H1 (cell line): ENCODE measurements at regions not wholly inside any gene's neighbourhood (a gene's known extent, or its start where the extent isn't known, plus 50 kb on each side); places are given as distances from the start of the nearest gene placed in this dataset.

ENCODE experiments used
- CTCF ChIA-PET: fragments of 300-600 bp; sonication (Branson Sonifier 250); formaldehyde crosslinking; loops from one replicate; lab custom pipeline; 2021; ENCODE audit not compliant: partially characterized antibody; lab: Charles Lee
- POLR2A ChIA-PET: fragments of 300-600 bp; sonication (Branson Sonifier 250); formaldehyde crosslinking; loops from one replicate; lab custom pipeline; 2021; ENCODE audit warnings: inconsistent platforms; ENCODE audit not compliant: partially characterized antibody; lab: Charles Lee
- DNase-seq, 2 experiments: peaks; one replicate each; pipeline versions ENCODE4 v3.0.0 to v3.0.0-alpha.2; 2010 to 2022; ENCODE audit warnings: low spot score in 2 of 2, low read depth in 1 of 2, mixed read lengths in 1 of 2
- FAIRE-seq: peaks from 2 replicates; lab custom pipeline; 2011; peaks lifted over from hg19 to GRCh38; lab: Jason Lieb, UNC
- H2AFZ ChIP-seq: 2 replicates; pipeline ENCODE4 v1.8.1; 2012; ENCODE audit warnings: low read length, inconsistent platforms
- H2AK5ac ChIP-seq: 2 replicates; pipeline ENCODE4 v1.6.1; 2013; ENCODE audit warnings: low read depth, low read length
- H2BK120ac ChIP-seq: replicated peaks from 2 replicates; pipeline ENCODE3; 2013; ENCODE audit warnings: low read depth, low read length, inconsistent platforms
- H2BK12ac ChIP-seq: 2 replicates; pipeline ENCODE4 v1.6.1; 2013; ENCODE audit warnings: low read depth, low read length
- H2BK15ac ChIP-seq: 2 replicates; pipeline ENCODE4 v1.6.1; 2013; ENCODE audit warnings: low read length
- H2BK20ac ChIP-seq: 2 replicates; pipeline ENCODE4 v1.6.1; 2013; ENCODE audit warnings: low read length
- H2BK5ac ChIP-seq: 2 replicates; pipeline ENCODE4 v1.6.1; 2013; ENCODE audit warnings: low read depth, low read length
- H3K14ac ChIP-seq: 2 replicates; pipeline ENCODE4 v1.6.1; 2013; ENCODE audit warnings: inconsistent platforms; ENCODE audit not compliant: insufficient read length
- H3K18ac ChIP-seq: 2 replicates; pipeline ENCODE4 v1.6.1; 2013; ENCODE audit warnings: low read length; ENCODE audit errors: extremely low read depth
- H3K23ac ChIP-seq: 2 replicates; pipeline ENCODE4 v1.6.1; 2013; ENCODE audit warnings: inconsistent platforms; ENCODE audit not compliant: insufficient read length
- H3K23me2 ChIP-seq: 2 replicates; pipeline ENCODE4 v1.6.1; 2013; ENCODE audit warnings: low read depth, low read length
- H3K27ac ChIP-seq: 2 replicates; pipeline ENCODE4 v1.6.1; 2011; ENCODE audit warnings: low read depth, low read length, inconsistent platforms
- H3K27me3 ChIP-seq, 4 experiments: replicated peaks in 1 of 4; 1 replicate in 1 of 4; 2 replicates in 3 of 4; pipeline versions ENCODE4 v1.6.1 to v1.8.1; 2011 to 2013; ENCODE audit warnings: low read length in 3 of 4, mild to moderate bottlenecking in 3 of 4, inconsistent platforms in 2 of 4, mixed read lengths in 2 of 4, moderate library complexity in 1 of 4; ENCODE audit not compliant: control insufficient read depth in 3 of 4, insufficient read depth in 3 of 4; ENCODE audit errors: extremely low read depth in 1 of 4
- H3K36me3 ChIP-seq, 4 experiments: 2 replicates each; pipeline versions ENCODE4 v1.6.1 to v1.8.1; 2011 to 2013; ENCODE audit warnings: mild to moderate bottlenecking in 4 of 4, low read length in 3 of 4, moderate library complexity in 2 of 4, control low read depth in 1 of 4, inconsistent platforms in 1 of 4; ENCODE audit not compliant: insufficient read depth in 4 of 4, control insufficient read depth in 2 of 4
- H3K4ac ChIP-seq: replicated peaks from 2 replicates; pipeline ENCODE3; 2013; ENCODE audit warnings: low read length, low read depth, mixed read lengths, inconsistent platforms; ENCODE audit not compliant: insufficient read length
- H3K4me1 ChIP-seq, 4 experiments: replicated peaks in 1 of 4; 1 replicate in 1 of 4; 2 replicates in 3 of 4; pipeline versions ENCODE4 v1.6.1 to v1.8.1; 2011 to 2013; ENCODE audit warnings: low read length in 3 of 4, inconsistent platforms in 2 of 4, mixed read lengths in 1 of 4; ENCODE audit not compliant: insufficient read depth in 4 of 4, control insufficient read depth in 3 of 4
- H3K4me2 ChIP-seq, 2 experiments: 2 replicates each; pipeline versions ENCODE4 v1.6.1 to v1.8.1; 2011 to 2013; ENCODE audit warnings: low read depth in 2 of 2, low read length in 2 of 2, control low read depth in 1 of 2, inconsistent platforms in 1 of 2, mild to moderate bottlenecking in 1 of 2; ENCODE audit not compliant: insufficient read depth in 1 of 2
- H3K4me3 ChIP-seq, 4 experiments: fragments of 200-600, 300-600 bp in 1 of 4; sonication (generic), shearing (Covaris generic), sonication (Bioruptor Twin) in 1 of 4; 2 replicates each; pipeline versions ENCODE4 v1.5.1 to v1.8.1; 2011 to 2016; ENCODE audit warnings: low read length in 4 of 4, low read depth in 3 of 4, control low read depth in 2 of 4, inconsistent platforms in 2 of 4, mild to moderate bottlenecking in 2 of 4, mixed read lengths in 1 of 4, moderate library complexity in 1 of 4; ENCODE audit not compliant: insufficient read depth in 2 of 4; ENCODE audit errors: extremely low read depth in 1 of 4
- H3K56ac ChIP-seq: replicated peaks from 2 replicates; pipeline ENCODE3; 2013; ENCODE audit warnings: low read depth, mild to moderate bottlenecking, mixed read lengths, low read length, inconsistent platforms; ENCODE audit not compliant: insufficient read length
- H3K79me1 ChIP-seq: 2 replicates; pipeline ENCODE4 v1.6.1; 2013; ENCODE audit warnings: low read depth, low read length, control low read depth
- H3K79me2 ChIP-seq, 2 experiments: 2 replicates each; pipeline versions ENCODE4 v1.6.1 to v1.8.1; 2012 to 2013; ENCODE audit warnings: low read length in 2 of 2, mild to moderate bottlenecking in 2 of 2, inconsistent platforms in 1 of 2; ENCODE audit not compliant: insufficient read depth in 2 of 2, control insufficient read depth in 1 of 2
- H3K9ac ChIP-seq, 4 experiments: replicated peaks in 1 of 4; 1 replicate in 1 of 4; 2 replicates in 3 of 4; pipeline versions ENCODE4 v1.6.1 to v1.8.1; 2011 to 2013; ENCODE audit warnings: low read depth in 3 of 4, low read length in 3 of 4, control low read depth in 2 of 4, mild to moderate bottlenecking in 2 of 4, moderate library complexity in 2 of 4, inconsistent platforms in 1 of 4; ENCODE audit errors: extremely low read depth in 1 of 4
- H3K9me3 ChIP-seq, 2 experiments: 2 replicates each; pipeline versions ENCODE4 v1.6.1 to v1.8.1; 2012 to 2013; ENCODE audit warnings: mild to moderate bottlenecking in 2 of 2, moderate library complexity in 2 of 2, control low read depth in 1 of 2, inconsistent platforms in 1 of 2, low read depth in 1 of 2, low read length in 1 of 2, mixed read lengths in 1 of 2; ENCODE audit not compliant: insufficient read depth in 2 of 2
- H4K20me1 ChIP-seq, 2 experiments: replicated peaks in 1 of 2; 2 replicates each; pipeline versions ENCODE3 to v1.8.1; 2011 to 2013; ENCODE audit warnings: inconsistent platforms in 2 of 2, low read length in 2 of 2, mild to moderate bottlenecking in 1 of 2; ENCODE audit not compliant: insufficient read depth in 2 of 2, control insufficient read depth in 1 of 2
- H4K5ac ChIP-seq: 2 replicates; pipeline ENCODE4 v1.6.1; 2013; ENCODE audit warnings: low read length, low read depth, mixed read lengths, inconsistent platforms; ENCODE audit not compliant: insufficient read length
- H4K8ac ChIP-seq: 2 replicates; pipeline ENCODE4 v1.8.0; 2013; ENCODE audit warnings: mild to moderate bottlenecking, moderate library complexity, low read length, inconsistent platforms; ENCODE audit not compliant: insufficient read depth; ENCODE audit errors: extremely low read depth
- H4K91ac ChIP-seq: replicated peaks from 2 replicates; pipeline ENCODE3; 2013; ENCODE audit warnings: low read length, mixed read lengths, inconsistent platforms; ENCODE audit not compliant: insufficient read length
- ASH2L ChIP-seq: fragments of 200-600, 300-600 bp; sonication (generic); IDR thresholded peaks from one replicate; pipeline ENCODE4 v1.7.1; 2017; ENCODE audit warnings: low read length
- BCL11A ChIP-seq, 2 experiments: IDR thresholded peaks; one replicate each; pipeline ENCODE4 v1.6.1; 2011; ENCODE audit warnings: low read depth in 2 of 2, low read length in 2 of 2, mild to moderate bottlenecking in 2 of 2
- CREB1 ChIP-seq: IDR thresholded peaks from 2 replicates; pipeline ENCODE4 v1.6.1; 2012; ENCODE audit warnings: inconsistent platforms
- EP300 ChIP-seq, 2 experiments: IDR thresholded peaks; 1 replicate in 1 of 2; 2 replicates in 1 of 2; pipeline ENCODE4 v1.6.1; 2011 to 2012; ENCODE audit warnings: low read depth in 2 of 2, low read length in 2 of 2, mild to moderate bottlenecking in 2 of 2, borderline replicate concordance in 1 of 2, inconsistent platforms in 1 of 2, moderate library complexity in 1 of 2
- GTF2F1 ChIP-seq: IDR thresholded peaks from 2 replicates; pipeline ENCODE4 v1.6.1; 2012; ENCODE audit warnings: low read depth, low read length, improper control_type of control experiment, borderline replicate concordance
- NRF1 ChIP-seq: IDR thresholded peaks from 2 replicates; pipeline ENCODE4 v1.6.1; 2011; ENCODE audit warnings: mild to moderate bottlenecking, low read depth, low read length, improper control_type of control experiment
- PHF8 ChIP-seq: fragments of 200-600 bp; sonication (generic); conservative IDR thresholded peaks from 2 replicates; pipeline ENCODE4 v1.7.1; 2012; ENCODE audit warnings: low read depth, mild to moderate bottlenecking, inconsistent platforms, low read length, moderate library complexity
- SAP30 ChIP-seq: fragments of 300-600 bp; sonication (generic); IDR thresholded peaks from 2 replicates; pipeline ENCODE4 v1.7.1; 2012; ENCODE audit warnings: low read length, moderate library complexity, mild to moderate bottlenecking, inconsistent platforms; ENCODE audit not compliant: insufficient read depth, insufficient replicate concordance
- SRF ChIP-seq: IDR thresholded peaks from 2 replicates; pipeline ENCODE4 v1.6.1; 2011; ENCODE audit warnings: mild to moderate bottlenecking, low read depth, low read length, moderate library complexity
- TAF1 ChIP-seq: IDR thresholded peaks from 2 replicates; pipeline ENCODE4 v1.6.1; 2011; ENCODE audit warnings: mild to moderate bottlenecking, low read depth, low read length
- TAF7 ChIP-seq: optimal IDR thresholded peaks from 2 replicates; pipeline ENCODE3; 2011; ENCODE audit warnings: low read depth, mild to moderate bottlenecking, inconsistent platforms, low read length, moderate library complexity, borderline replicate concordance
- WGBS, 2 experiments: shearing (Covaris generic) in 1 of 2; methylation state at CpG; one replicate each; pipeline versions ENCODE4 v1.1.6 to v1.1.7; 2013 to 2015; ENCODE audit warnings: low lambda C conversion rate in 2 of 2, mixed read lengths in 2 of 2, inconsistent platforms in 1 of 2, low coverage in 1 of 2, missing lambda C conversion rate in 1 of 2; ENCODE audit not compliant: insufficient replicate concordance in 2 of 2, insufficient coverage in 1 of 2, insufficient read length in 1 of 2; ENCODE audit errors: extremely low coverage in 1 of 2, missing lambda C conversion rate in 1 of 2; 5-methylcytosine and 5-hydroxymethylcytosine counted together
- TF ChIP-seq, protein P1 (sequence below): IDR thresholded peaks from 2 replicates; pipeline ENCODE4 v1.6.1; 2011; ENCODE audit warnings: low read depth, mild to moderate bottlenecking, low read length; ENCODE audit not compliant: insufficient read depth

DNA sequence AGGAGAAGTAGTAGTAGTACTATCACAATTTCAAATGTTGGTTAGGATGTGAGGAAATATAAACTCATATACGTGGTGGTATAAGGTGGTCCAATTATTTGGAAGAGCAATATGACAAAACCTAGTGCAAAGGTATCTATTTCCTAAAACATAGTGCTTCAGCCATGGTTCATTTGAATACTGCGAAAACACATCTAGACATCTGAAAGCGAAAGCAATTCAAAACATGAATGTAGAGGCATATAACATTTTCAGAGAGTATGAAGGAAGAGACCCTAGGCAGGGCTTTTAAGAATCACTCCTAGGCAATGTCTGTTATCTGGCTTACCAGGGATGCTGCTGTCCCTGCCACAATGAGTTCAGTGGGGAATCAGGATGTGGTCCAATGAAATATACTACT, 1085.8 kb downstream of the TDRD15 start:
- 84% methylated on average over 3 of the region's 3 CpGs; no CpG with 5 or more reads in 1 of the 2 experiments for WGBS, 2 experiments
- no peak overlapping the region for H2BK5ac ChIP-seq
- no peak for TF ChIP-seq BCL11A (IDR thresholded peaks at IDR 0.05; ENCODE audit: low read depth in 2 of 2, low read length in 2 of 2)
- no peak for TF ChIP-seq CREB1
- TF ChIP-seq, protein P1, sequence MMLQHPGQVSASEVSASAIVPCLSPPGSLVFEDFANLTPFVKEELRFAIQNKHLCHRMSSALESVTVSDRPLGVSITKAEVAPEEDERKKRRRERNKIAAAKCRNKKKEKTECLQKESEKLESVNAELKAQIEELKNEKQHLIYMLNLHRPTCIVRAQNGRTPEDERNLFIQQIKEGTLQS = no peak
- no peak for TF ChIP-seq EP300 (IDR thresholded peaks at IDR 0.05; ENCODE audit: borderline replicate concordance in 1 of 2, low read depth in 2 of 2, low read length in 2 of 2)
- no peak for TF ChIP-seq GTF2F1
- no peak for TF ChIP-seq PHF8
- no peak for TF ChIP-seq NRF1
- TF ChIP-seq ASH2L = no peak
- TF ChIP-seq TAF1 = no peak
- TF ChIP-seq SAP30 = no peak
- TF ChIP-seq TAF7 = no peak
- no peak for TF ChIP-seq SRF
- TF ChIP-seq, all 59 proteins: peak for 0
- H2AFZ ChIP-seq = no peak overlapping the region
- H3K36me3 ChIP-seq = no peaks in the 10 kb centered on the region
- no peak overlapping the region for H3K27ac ChIP-seq
- H2BK12ac ChIP-seq = no peak overlapping the region
- no peak overlapping the region for H3K4me2 ChIP-seq
- no peaks in the 10 kb centered on the region for H4K20me1 ChIP-seq
- H3K56ac ChIP-seq = no peak overlapping the region
- FAIRE-seq (no peak), DNase-seq (no peak)
- H3K9ac ChIP-seq = no peak overlapping the region
- H3K9me3 ChIP-seq = no peaks in the 10 kb centered on the region
- H3K79me2 ChIP-seq = no peaks in the 10 kb centered on the region
- H3K4me3 ChIP-seq = no peak overlapping the region
- no peak overlapping the region for H2BK120ac ChIP-seq
- ChIA-PET CTCF (no interaction called here), POLR2A (no interaction called here)
- H3K23ac ChIP-seq = no peak overlapping the region
- no peak overlapping the region for H2BK20ac ChIP-seq
- H2BK15ac ChIP-seq = no peak overlapping the region
- no peaks in the 10 kb centered on the region for H3K79me1 ChIP-seq
- H3K14ac ChIP-seq = no peak overlapping the region
- no peaks in the 10 kb centered on the region; the same call in 1 of the 2 replicates for H3K23me2 ChIP-seq
- H4K8ac ChIP-seq = no peak overlapping the region
- H3K4ac ChIP-seq = no peak overlapping the region
- no peak overlapping the region for H2AK5ac ChIP-seq
- H3K4me1 ChIP-seq = no peaks in the 10 kb centered on the region
- H4K5ac ChIP-seq = no peak overlapping the region
- H4K91ac ChIP-seq = no peak overlapping the region
- H3K27me3 ChIP-seq = no peaks in the 10 kb centered on the region
- H3K18ac ChIP-seq = no peak overlapping the region
